Chondrocyte (in vitro differentiated cells): ENCODE measurements at regions not wholly inside any gene's neighbourhood (a gene's known extent, or its start where the extent isn't known, plus 50 kb on each side); places are given as distances from the start of the nearest gene placed in this dataset.

Experiments used
- DNase-seq: peaks from one replicate; pipeline ENCODE4 v3.0.0; 2021; ENCODE audit warnings: mixed read lengths, low spot score
- H3K27ac Mint-ChIP-seq: one replicate; pipeline ENCODE4 v1.8.0; 2021; ENCODE audit warnings: mild to moderate bottlenecking, moderate library complexity, mixed read lengths; ENCODE audit not compliant: unreplicated experiment
- H3K27me3 Mint-ChIP-seq: 2 replicates; pipeline ENCODE4 v1.8.0; 2021; ENCODE audit warnings: low read depth, mixed read lengths
- H3K36me3 Mint-ChIP-seq: 2 replicates; pipeline ENCODE4 v1.8.0; 2021; ENCODE audit warnings: low read depth, mixed read lengths
- H3K4me1 Mint-ChIP-seq: 2 replicates; pipeline ENCODE4 v1.8.0; 2021; ENCODE audit warnings: low read depth, mild to moderate bottlenecking, mixed read lengths
- H3K4me3 Mint-ChIP-seq: one replicate; pipeline ENCODE4 v1.8.0; 2021; ENCODE audit warnings: mild to moderate bottlenecking, moderate library complexity, mixed read lengths; ENCODE audit not compliant: unreplicated experiment
- H3K9me3 Mint-ChIP-seq: 2 replicates; pipeline ENCODE4 v1.8.0; 2021; ENCODE audit warnings: low read depth, mixed read lengths
- CTCF ChIP-seq: fragments of 200-600 bp; sonication (generic); IDR thresholded peaks from 2 replicates; pipeline ENCODE4 v1.5.0; 2021; ENCODE audit warnings: antibody characterized with exemption, mild to moderate bottlenecking, moderate library complexity

- H3K27ac Mint-ChIP-seq, result no peak overlapping the region
- no peak for TF ChIP-seq CTCF
- H3K9me3 Mint-ChIP-seq, result peaks cover 2% of the 10 kb centered on the region
- no peaks in the 10 kb centered on the region for H3K36me3 Mint-ChIP-seq
- no peaks in the 10 kb centered on the region for H3K27me3 Mint-ChIP-seq
- no peaks in the 10 kb centered on the region for H3K4me1 Mint-ChIP-seq
- DNase-seq, result no peak
- no peak overlapping the region for H3K4me3 Mint-ChIP-seq
These were observed 396.5 kb downstream of the ADRA2A start for GRCh38 chr10:111473361-111473760.

DNA sequence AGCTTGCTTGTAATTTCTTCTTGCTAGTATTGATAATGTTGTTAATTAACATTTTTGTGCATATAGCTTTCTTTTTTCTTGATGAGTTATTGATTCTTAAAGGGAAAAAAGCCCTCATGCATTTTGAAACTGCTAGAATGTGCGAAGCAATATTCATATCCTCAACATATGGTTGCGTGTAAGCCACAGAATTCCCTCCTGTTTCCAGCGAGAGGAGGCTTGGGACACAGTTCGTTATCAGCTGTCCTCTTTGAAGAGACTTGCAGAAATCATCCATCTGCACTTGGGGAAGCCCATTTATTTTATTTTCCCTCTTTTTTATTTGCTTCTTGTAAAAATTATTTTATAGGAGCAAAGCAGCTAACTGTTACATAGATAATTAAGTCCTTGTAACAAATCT, 398.0 kb downstream of the ADRA2A start:
- Mint-ChIP-seq H3K4me1 (no peaks in the 10 kb centered on the region), H3K4me3 (no peak overlapping the region), H3K9me3 (no peaks in the 10 kb centered on the region), H3K27me3 (no peaks in the 10 kb centered on the region), H3K27ac (no peak overlapping the region), H3K36me3 (no peaks in the 10 kb centered on the region)
- DNase-seq, result no peak
- TF ChIP-seq CTCF, result no peak

DNA sequence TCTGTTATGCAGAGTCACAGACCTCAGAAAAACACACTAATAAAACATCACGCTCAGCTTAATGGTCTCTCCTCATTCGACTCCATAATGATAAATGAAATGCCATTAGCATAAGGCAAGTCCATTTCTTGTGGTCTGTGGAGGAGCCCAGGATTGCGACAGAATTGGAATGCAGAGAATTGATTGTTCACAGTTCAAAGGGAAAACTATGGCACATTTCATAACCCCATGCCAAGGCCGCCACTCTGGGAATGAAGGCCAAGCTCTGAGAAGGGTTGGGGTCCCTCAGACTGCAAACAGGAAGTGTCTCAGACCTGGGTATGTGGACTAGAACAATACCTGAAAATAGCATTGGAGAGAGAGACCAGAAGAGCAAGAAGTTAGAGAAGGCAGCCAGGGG, 398.9 kb downstream of the ADRA2A start:
- no peak for DNase-seq
- Mint-ChIP-seq H3K4me3 (no peak overlapping the region), H3K4me1 (no peaks in the 10 kb centered on the region), H3K9me3 (no peaks in the 10 kb centered on the region), H3K27ac (no peak overlapping the region), H3K27me3 (no peaks in the 10 kb centered on the region), H3K36me3 (no peaks in the 10 kb centered on the region)
- TF ChIP-seq CTCF, result no peak

DNA sequence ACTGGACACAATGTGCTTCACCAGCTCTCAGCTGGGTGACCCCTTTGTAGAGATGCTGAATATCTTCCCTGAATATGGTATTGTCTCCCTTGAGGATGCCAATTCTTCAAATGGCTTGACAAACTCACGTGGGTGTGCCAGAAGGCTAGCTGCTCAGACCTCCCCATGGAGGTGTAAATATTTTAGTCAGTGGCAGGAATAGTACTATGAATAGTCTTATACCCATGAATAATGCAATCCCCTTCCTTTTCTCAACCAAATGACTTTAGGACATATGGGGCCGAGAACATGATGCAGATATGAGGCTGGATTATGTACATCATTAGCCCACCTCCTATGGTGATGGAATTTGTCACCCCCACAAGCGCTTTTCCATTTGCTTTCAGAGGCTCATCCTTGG, 401.8 kb downstream of the ADRA2A start:
- no peak for TF ChIP-seq CTCF
- H3K27me3 Mint-ChIP-seq, result no peaks in the 10 kb centered on the region
- no peak overlapping the region for H3K27ac Mint-ChIP-seq
- no peaks in the 10 kb centered on the region for H3K4me1 Mint-ChIP-seq
- no peak for DNase-seq
- H3K36me3 Mint-ChIP-seq, result no peaks in the 10 kb centered on the region
- peaks cover 2% of the 10 kb centered on the region for H3K9me3 Mint-ChIP-seq
- H3K4me3 Mint-ChIP-seq, result no peak overlapping the region

DNA sequence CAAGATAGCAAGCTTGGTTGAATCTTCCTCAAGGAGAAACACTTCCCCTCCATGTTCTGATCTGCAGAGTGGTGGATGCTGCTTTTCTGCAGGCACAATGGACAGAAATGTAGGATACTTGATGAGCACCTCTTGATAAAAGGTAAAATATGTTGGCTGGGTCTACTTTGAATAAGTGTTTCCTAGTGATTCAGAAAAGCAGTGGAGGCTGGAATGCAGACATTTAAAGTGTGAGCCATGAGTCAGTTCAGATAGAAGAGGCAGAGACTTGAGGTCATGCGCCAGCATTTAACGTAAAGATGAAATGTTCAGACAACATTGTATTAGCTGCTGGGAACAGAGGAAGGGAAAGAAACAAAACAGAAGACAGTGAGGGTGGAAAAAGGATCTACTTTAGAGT, 403.1 kb downstream of the ADRA2A start:
- Mint-ChIP-seq H3K4me3 (no peak overlapping the region), H3K27ac (no peak overlapping the region)
- no peak for DNase-seq

More for the DNA sequence above, 403.1 kb downstream of the ADRA2A start:
- H3K9me3 Mint-ChIP-seq, result peaks cover 2% of the 10 kb centered on the region
- no peaks in the 10 kb centered on the region for H3K27me3 Mint-ChIP-seq
- TF ChIP-seq CTCF, result no peak
- no peaks in the 10 kb centered on the region for H3K4me1 Mint-ChIP-seq
- H3K36me3 Mint-ChIP-seq, result no peaks in the 10 kb centered on the region
